ENCODE measurements at regions not wholly inside any gene's neighbourhood (a gene's known extent, or its start where the extent isn't known, plus 50 kb on each side); places are given as distances from the start of the nearest gene placed in this dataset.

DNA sequence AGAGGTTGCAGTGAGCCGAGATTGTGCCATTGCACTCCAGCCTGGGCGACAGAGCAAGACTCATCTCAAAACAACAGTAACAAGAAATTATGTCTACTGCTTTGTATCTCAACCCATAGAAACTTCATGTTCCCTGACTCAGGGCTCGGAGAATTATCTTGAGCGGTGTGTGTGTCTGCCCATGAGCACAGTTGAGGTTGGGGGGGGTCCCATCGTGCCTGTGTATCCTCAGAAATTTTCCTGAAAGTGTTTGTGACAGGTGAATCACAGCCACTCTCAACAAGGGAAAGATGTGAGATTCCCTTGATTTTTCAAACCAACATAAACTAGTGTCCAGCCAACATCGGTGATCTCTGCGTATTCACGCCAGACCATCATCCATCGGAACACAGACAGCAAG is 319.1 kb downstream of the ASMT start:
- TF ChIP-seq, protein P1, sequence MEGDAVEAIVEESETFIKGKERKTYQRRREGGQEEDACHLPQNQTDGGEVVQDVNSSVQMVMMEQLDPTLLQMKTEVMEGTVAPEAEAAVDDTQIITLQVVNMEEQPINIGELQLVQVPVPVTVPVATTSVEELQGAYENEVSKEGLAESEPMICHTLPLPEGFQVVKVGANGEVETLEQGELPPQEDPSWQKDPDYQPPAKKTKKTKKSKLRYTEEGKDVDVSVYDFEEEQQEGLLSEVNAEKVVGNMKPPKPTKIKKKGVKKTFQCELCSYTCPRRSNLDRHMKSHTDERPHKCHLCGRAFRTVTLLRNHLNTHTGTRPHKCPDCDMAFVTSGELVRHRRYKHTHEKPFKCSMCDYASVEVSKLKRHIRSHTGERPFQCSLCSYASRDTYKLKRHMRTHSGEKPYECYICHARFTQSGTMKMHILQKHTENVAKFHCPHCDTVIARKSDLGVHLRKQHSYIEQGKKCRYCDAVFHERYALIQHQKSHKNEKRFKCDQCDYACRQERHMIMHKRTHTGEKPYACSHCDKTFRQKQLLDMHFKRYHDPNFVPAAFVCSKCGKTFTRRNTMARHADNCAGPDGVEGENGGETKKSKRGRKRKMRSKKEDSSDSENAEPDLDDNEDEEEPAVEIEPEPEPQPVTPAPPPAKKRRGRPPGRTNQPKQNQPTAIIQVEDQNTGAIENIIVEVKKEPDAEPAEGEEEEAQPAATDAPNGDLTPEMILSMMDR (IDR thresholded peaks at IDR 0.05), result no peak
- DNase-seq (ENCODE audit: low spot score) (no peak), ATAC-seq (ENCODE audit: low FRiP score) (no peak)

- DNase-seq (ENCODE audit: low spot score), result no peak
- no peak for ATAC-seq (ENCODE audit: low FRiP score)
- TF ChIP-seq, protein P1 (IDR thresholded peaks at IDR 0.05), result no peak
Observed at GRCh38 chrX:1935805-1936204, 320.9 kb downstream of the ASMT start.

GRCh38 chrX:1938190-1938589 is 323.3 kb downstream of the ASMT start:
- TF ChIP-seq, protein P1 (IDR thresholded peaks at IDR 0.05), result no peak
- DNase-seq (ENCODE audit: low spot score) (no peak), ATAC-seq (ENCODE audit: low FRiP score) (no peak)

GRCh38 chrX:1941321-1941720 is 326.5 kb downstream of the ASMT start:
- no peak for DNase-seq (ENCODE audit: low spot score)
- TF ChIP-seq, protein P1 (IDR thresholded peaks at IDR 0.05), result no peak
- ATAC-seq (ENCODE audit: low FRiP score), result no peak

- TF ChIP-seq, protein P1 (IDR thresholded peaks at IDR 0.05), result no peak
- DNase-seq (ENCODE audit: low spot score) (no peak), ATAC-seq (ENCODE audit: low FRiP score) (no peak)
Observed at GRCh38 chrX:1945879-1946278, 331.0 kb downstream of the ASMT start.

- ATAC-seq (ENCODE audit: low FRiP score) (no peak), DNase-seq (ENCODE audit: low spot score) (no peak)
- TF ChIP-seq, protein P1 (IDR thresholded peaks at IDR 0.05), result no peak
Observed at GRCh38 chrX:1946974-1947373, 332.1 kb downstream of the ASMT start.
